Spleen (tissue), 7 donors: ENCODE measurements at regions not wholly inside any gene's neighbourhood (a gene's known extent, or its start where the extent isn't known, plus 50 kb on each side); places are given as distances from the start of the nearest gene placed in this dataset.

Source experiments
- POLR2A ChIP-seq, 3 donors: fragments of 450-650 bp; IDR thresholded peaks; one replicate each; pipeline ENCODE4 v1.5.1; 2017; ENCODE audit warnings: antibody characterized with exemption in 3 of 3, mild to moderate bottlenecking in 1 of 3
- POLR2AphosphoS5 ChIP-seq, 3 donors: sonication (generic); formaldehyde crosslinking; IDR thresholded peaks; one replicate each; pipeline ENCODE4 v1.5.1; 2017; ENCODE audit warnings: antibody characterized with exemption in 3 of 3
- TF ChIP-seq, protein P1 (sequence below), 11 experiments: fragments of 200-600 bp in 7 of 11; fragments of 450-650 bp in 4 of 11; sonication (generic) in 4 of 11; IDR thresholded peaks in 8 of 11; conservative IDR thresholded peaks in 3 of 11; 1 replicate in 7 of 11; 2 replicates in 4 of 11; pipeline versions ENCODE4 v1.4.0 to v1.8.0; 2016 to 2021; ENCODE audit warnings: antibody characterized with exemption in 11 of 11, inconsistent platforms in 4 of 11, mild to moderate bottlenecking in 1 of 11
- donor health status: DM: no; HTN: no; CAD: no; lungs with moderate emphysema.
- donor health status: DM: no; HTN: no; CAD: no.
- donor health status: DM: no; HTN: no; CAD: no.

DNA sequence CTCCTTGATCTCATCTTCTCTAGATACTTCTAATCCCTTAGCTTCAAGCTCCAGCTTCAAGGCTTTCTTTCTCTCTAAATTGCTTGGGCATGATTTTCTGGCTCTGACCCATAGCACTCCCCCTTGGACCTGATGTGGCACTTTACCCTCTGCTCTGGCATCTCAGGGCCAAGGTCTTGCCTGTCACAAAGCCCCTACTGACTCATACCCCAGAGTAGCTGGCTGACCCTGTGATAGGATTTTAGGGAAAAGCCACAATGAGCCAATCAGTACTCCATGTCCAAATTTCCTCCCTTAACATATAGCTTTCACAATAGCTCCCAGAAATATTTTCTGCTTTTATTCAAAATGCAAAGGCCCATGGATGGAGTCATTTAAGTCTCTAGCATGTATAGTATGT is 488.7 kb upstream of the SPRED2 start:
- TF ChIP-seq, protein P1, sequence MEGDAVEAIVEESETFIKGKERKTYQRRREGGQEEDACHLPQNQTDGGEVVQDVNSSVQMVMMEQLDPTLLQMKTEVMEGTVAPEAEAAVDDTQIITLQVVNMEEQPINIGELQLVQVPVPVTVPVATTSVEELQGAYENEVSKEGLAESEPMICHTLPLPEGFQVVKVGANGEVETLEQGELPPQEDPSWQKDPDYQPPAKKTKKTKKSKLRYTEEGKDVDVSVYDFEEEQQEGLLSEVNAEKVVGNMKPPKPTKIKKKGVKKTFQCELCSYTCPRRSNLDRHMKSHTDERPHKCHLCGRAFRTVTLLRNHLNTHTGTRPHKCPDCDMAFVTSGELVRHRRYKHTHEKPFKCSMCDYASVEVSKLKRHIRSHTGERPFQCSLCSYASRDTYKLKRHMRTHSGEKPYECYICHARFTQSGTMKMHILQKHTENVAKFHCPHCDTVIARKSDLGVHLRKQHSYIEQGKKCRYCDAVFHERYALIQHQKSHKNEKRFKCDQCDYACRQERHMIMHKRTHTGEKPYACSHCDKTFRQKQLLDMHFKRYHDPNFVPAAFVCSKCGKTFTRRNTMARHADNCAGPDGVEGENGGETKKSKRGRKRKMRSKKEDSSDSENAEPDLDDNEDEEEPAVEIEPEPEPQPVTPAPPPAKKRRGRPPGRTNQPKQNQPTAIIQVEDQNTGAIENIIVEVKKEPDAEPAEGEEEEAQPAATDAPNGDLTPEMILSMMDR (IDR thresholded peaks at IDR 0.05 in 8 of 11, conservative IDR thresholded peaks at IDR 0.05 in 3 of 11): no peak
- TF ChIP-seq POLR2A (IDR thresholded peaks at IDR 0.05) (no peak), POLR2AphosphoS5 (IDR thresholded peaks at IDR 0.05) (no peak)
